ENCODE measurements at regions not wholly inside any gene's neighbourhood (a gene's known extent, or its start where the extent isn't known, plus 50 kb on each side); places are given as distances from the start of the nearest gene placed in this dataset.

DNA sequence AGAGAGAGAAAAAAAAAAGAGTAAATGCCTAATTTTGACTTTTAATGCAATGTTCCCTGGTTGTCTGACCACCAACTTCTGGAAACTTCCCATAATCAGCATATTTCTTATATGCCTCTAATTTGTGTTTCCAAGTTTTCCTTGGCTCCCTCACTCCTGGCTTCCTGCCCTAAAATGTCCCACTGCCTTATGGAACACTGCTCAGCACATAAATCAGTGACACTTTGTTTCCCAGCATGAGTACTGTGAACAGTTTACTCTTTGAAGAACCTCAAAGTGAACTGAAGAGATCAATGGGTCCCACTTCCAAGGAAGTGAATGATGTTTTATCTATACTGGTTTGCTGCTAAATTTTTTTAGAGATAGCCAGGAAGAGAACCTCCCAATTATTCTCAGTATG lies 271.3 kb upstream of the PRMT6 start:
- no peak overlapping the region for H3K4me2 ChIP-seq (replicated peaks; ENCODE audit: low read depth, low read length, poor library complexity, severe bottlenecking)
- H3K27ac Mint-ChIP-seq = no peak overlapping the region
- H3K27me3 Mint-ChIP-seq = no peaks in the 10 kb centered on the region
- H3K79me2 ChIP-seq (ENCODE audit: control insufficient read depth, insufficient read depth, low read length) = no peaks in the 10 kb centered on the region
- no peak for DNase-seq
- H3K4me3 Mint-ChIP-seq = no peak overlapping the region
- ChIA-PET CTCF (no interaction called here), POLR2A (no interaction called here)
- H3K9me3 Mint-ChIP-seq (ENCODE audit: insufficient read depth) = no peaks in the 10 kb centered on the region
- no peak overlapping the region for H3K9ac ChIP-seq (ENCODE audit: low read length)
- H2AFZ ChIP-seq (ENCODE audit: insufficient read depth, low read depth, low read length, poor library complexity, severe bottlenecking) = no peak overlapping the region
- no peak overlapping the region for H3K4me3 ChIP-seq (ENCODE audit: control extremely low read depth in 1 of 5, extremely low read depth in 1 of 5, insufficient read depth in 1 of 5, low read depth in 2 of 5, low read length in 4 of 5)
- intact Hi-C loops (cut with micrococcal nuclease) = no loop called here
- H3K27ac ChIP-seq (ENCODE audit: low read length in 2 of 2) = no peak overlapping the region
- no peaks in the 10 kb centered on the region for H4K20me1 ChIP-seq (ENCODE audit: control insufficient read depth, insufficient read depth, low read length, poor library complexity, severe bottlenecking)
- no peaks in the 10 kb centered on the region for H3K4me1 Mint-ChIP-seq
- ATAC-seq (ENCODE audit: low read depth) = no peak
- TF ChIP-seq EZH2 (IDR thresholded peaks at IDR 0.05; ENCODE audit: borderline replicate concordance, insufficient read depth, low read depth, low read length, poor library complexity, severe bottlenecking) = no peak
- TF ChIP-seq, protein P1, sequence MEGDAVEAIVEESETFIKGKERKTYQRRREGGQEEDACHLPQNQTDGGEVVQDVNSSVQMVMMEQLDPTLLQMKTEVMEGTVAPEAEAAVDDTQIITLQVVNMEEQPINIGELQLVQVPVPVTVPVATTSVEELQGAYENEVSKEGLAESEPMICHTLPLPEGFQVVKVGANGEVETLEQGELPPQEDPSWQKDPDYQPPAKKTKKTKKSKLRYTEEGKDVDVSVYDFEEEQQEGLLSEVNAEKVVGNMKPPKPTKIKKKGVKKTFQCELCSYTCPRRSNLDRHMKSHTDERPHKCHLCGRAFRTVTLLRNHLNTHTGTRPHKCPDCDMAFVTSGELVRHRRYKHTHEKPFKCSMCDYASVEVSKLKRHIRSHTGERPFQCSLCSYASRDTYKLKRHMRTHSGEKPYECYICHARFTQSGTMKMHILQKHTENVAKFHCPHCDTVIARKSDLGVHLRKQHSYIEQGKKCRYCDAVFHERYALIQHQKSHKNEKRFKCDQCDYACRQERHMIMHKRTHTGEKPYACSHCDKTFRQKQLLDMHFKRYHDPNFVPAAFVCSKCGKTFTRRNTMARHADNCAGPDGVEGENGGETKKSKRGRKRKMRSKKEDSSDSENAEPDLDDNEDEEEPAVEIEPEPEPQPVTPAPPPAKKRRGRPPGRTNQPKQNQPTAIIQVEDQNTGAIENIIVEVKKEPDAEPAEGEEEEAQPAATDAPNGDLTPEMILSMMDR (IDR thresholded peaks at IDR 0.05) = no peak
- no peaks in the 10 kb centered on the region for H3K36me3 ChIP-seq (replicated peaks in 1 of 2; ENCODE audit: control extremely low read depth in 1 of 2, control insufficient read depth in 1 of 2, extremely low read depth in 1 of 2, insufficient read depth in 2 of 2, low read length in 1 of 2)
- H3K9me3 ChIP-seq (ENCODE audit: control extremely low read depth in 1 of 3, control insufficient read depth in 2 of 3, insufficient read depth in 1 of 3, low read length in 2 of 3) = peaks cover 0 to 1% (median 0%) of the 10 kb centered on the region in 3 donors
- no peaks in the 10 kb centered on the region for H3K4me1 ChIP-seq (ENCODE audit: control insufficient read depth in 2 of 2, insufficient read depth in 2 of 2, low read length in 2 of 2)
- no peaks in the 10 kb centered on the region for H3K27me3 ChIP-seq (replicated peaks in 1 of 4; ENCODE audit: control extremely low read depth in 1 of 4, control insufficient read depth in 3 of 4, insufficient read depth in 4 of 4, low read length in 3 of 4)

DNA sequence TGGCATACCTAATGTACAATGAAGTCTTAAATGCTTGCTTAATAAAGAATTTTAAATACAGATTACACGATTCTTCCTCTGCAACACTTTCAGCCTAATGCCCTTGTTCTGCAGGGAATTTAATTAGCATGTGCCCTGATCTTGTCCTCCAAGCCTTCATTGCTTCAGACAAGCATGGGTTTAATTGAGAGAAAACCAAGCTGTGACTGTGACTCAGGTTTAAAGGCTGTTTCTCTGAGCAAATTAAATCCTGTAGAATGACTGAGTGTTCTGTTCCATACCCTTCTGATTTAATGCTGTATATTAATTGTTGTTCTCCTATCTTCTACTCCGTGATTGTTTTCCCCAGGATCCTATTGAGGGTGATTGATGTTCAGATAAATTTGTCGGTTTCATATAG lies 269.0 kb upstream of the PRMT6 start:
- no peaks in the 10 kb centered on the region for H3K4me1 ChIP-seq (ENCODE audit: control insufficient read depth in 2 of 2, insufficient read depth in 2 of 2, low read length in 2 of 2)
- intact Hi-C loops (cut with micrococcal nuclease) = no loop called here
- no peak for DNase-seq
- H3K79me2 ChIP-seq (ENCODE audit: control insufficient read depth, insufficient read depth, low read length) = no peaks in the 10 kb centered on the region
- Mint-ChIP-seq H3K27me3 (no peaks in the 10 kb centered on the region), H3K4me1 (no peaks in the 10 kb centered on the region), H3K9me3 (ENCODE audit: insufficient read depth) (no peaks in the 10 kb centered on the region), H3K4me3 (no peak overlapping the region), H3K27ac (no peak overlapping the region)
- H3K9me3 ChIP-seq (ENCODE audit: control extremely low read depth in 1 of 3, control insufficient read depth in 2 of 3, insufficient read depth in 1 of 3, low read length in 2 of 3) = peaks cover 0 to 3% (median 1%) of the 10 kb centered on the region in 3 donors
- POLR2A ChIA-PET = no interaction called here
- ATAC-seq (ENCODE audit: low read depth) = no peak
- H3K27me3 ChIP-seq (replicated peaks in 1 of 4; ENCODE audit: control extremely low read depth in 1 of 4, control insufficient read depth in 3 of 4, insufficient read depth in 4 of 4, low read length in 3 of 4) = no peaks in the 10 kb centered on the region
- H2AFZ ChIP-seq (ENCODE audit: insufficient read depth, low read depth, low read length, poor library complexity, severe bottlenecking) = no peak overlapping the region
- H3K9ac ChIP-seq (ENCODE audit: low read length) = no peak overlapping the region
- no peak for TF ChIP-seq EZH2 (IDR thresholded peaks at IDR 0.05; ENCODE audit: borderline replicate concordance, insufficient read depth, low read depth, low read length, poor library complexity, severe bottlenecking)
- H3K4me2 ChIP-seq (replicated peaks; ENCODE audit: low read depth, low read length, poor library complexity, severe bottlenecking) = no peak overlapping the region
- no peaks in the 10 kb centered on the region for H3K36me3 ChIP-seq (replicated peaks in 1 of 2; ENCODE audit: control extremely low read depth in 1 of 2, control insufficient read depth in 1 of 2, extremely low read depth in 1 of 2, insufficient read depth in 2 of 2, low read length in 1 of 2)
- no peaks in the 10 kb centered on the region for H4K20me1 ChIP-seq (ENCODE audit: control insufficient read depth, insufficient read depth, low read length, poor library complexity, severe bottlenecking)
- no peak overlapping the region for H3K4me3 ChIP-seq (ENCODE audit: control extremely low read depth in 1 of 5, extremely low read depth in 1 of 5, insufficient read depth in 1 of 5, low read depth in 2 of 5, low read length in 4 of 5)
- WGBS (ENCODE audit: insufficient coverage) = no CpG with 5 or more reads among the region's 3 CpGs
- CTCF ChIA-PET = no interaction called here
- H3K27ac ChIP-seq (ENCODE audit: low read length in 2 of 2) = no peak overlapping the region
